IMR-90 (cell line): ENCODE measurements at regions not wholly inside any gene's neighbourhood (a gene's known extent, or its start where the extent isn't known, plus 50 kb on each side); places are given as distances from the start of the nearest gene placed in this dataset.
"Not testable (repeated sequence)": the region's sequence is repeated elsewhere in the genome, so short reads cannot be mapped to it uniquely, and the experiment has no call there.

Source experiments
- ATAC-seq: fragments of 200-7000 bp; cut with Tn5 transposase; 2 replicates; pipeline ENCODE4 v1.9.1; 2020; ENCODE audit warnings: low read depth, mild to moderate bottlenecking, moderate library complexity
- BruUV-seq: library from RNA; stranded (reverse); fragments of 400-500 nt; replicated peaks from 2 replicates; lab custom pipeline; 2021; lab: Mats Ljungman, UMichigan
- CTCF ChIA-PET: fragments of 300-600 bp; formaldehyde crosslinking; extraction: SDS; loops from one replicate; lab custom pipeline; 2021; ENCODE audit warnings: antibody characterized with exemption; lab: Yijun Ruan, JAX
- POLR2A ChIA-PET: fragments of 300-600 bp; sonication (Branson Sonifier 250); formaldehyde crosslinking; loops from one replicate; lab custom pipeline; 2022; ENCODE audit warnings: antibody characterized with exemption; ENCODE audit not compliant: unreplicated experiment; lab: Charles Lee
- DNase-seq: peaks from one replicate; pipeline ENCODE4 v3.0.0; 2013
- H2AFZ ChIP-seq: replicated peaks from 2 replicates; pipeline ENCODE3; 2013; ENCODE audit warnings: low read length, mild to moderate bottlenecking; ENCODE audit not compliant: poor library complexity
- H2AK5ac ChIP-seq: 2 replicates; pipeline ENCODE4 v1.6.1; 2013; ENCODE audit warnings: low read depth, low read length, inconsistent platforms
- H2AK9ac ChIP-seq: replicated peaks from 2 replicates; pipeline ENCODE3; 2013; ENCODE audit warnings: mild to moderate bottlenecking, low read depth, low read length, moderate library complexity; ENCODE audit not compliant: poor library complexity
- H2BK120ac ChIP-seq: 2 replicates; pipeline ENCODE4 v1.6.1; 2013; ENCODE audit warnings: low read depth, low read length, inconsistent platforms
- H2BK15ac ChIP-seq: 3 replicates; pipeline ENCODE4 v1.6.1; 2013; ENCODE audit warnings: low read depth, low read length, inconsistent platforms
- H2BK20ac ChIP-seq: 2 replicates; pipeline ENCODE4 v1.6.1; 2013; ENCODE audit warnings: low read depth, mild to moderate bottlenecking, inconsistent platforms, low read length, moderate library complexity
- H2BK5ac ChIP-seq: 2 replicates; pipeline ENCODE4 v1.6.1; 2013; ENCODE audit warnings: mild to moderate bottlenecking, low read depth, low read length, inconsistent platforms; ENCODE audit not compliant: poor library complexity, severe bottlenecking
- H3K14ac ChIP-seq: replicated peaks from 2 replicates; pipeline ENCODE4 v1.6.1; 2013; ENCODE audit warnings: low read depth, low read length, inconsistent platforms
- H3K18ac ChIP-seq: 2 replicates; pipeline ENCODE4 v1.6.1; 2013; ENCODE audit warnings: low read depth, low read length, control low read depth
- H3K23ac ChIP-seq: 2 replicates; pipeline ENCODE4 v1.6.1; 2013; ENCODE audit warnings: low read depth, low read length, inconsistent platforms
- H3K27ac ChIP-seq: 2 replicates; pipeline ENCODE4 v1.5.1; 2013; ENCODE audit warnings: mild to moderate bottlenecking, control low read depth, low read length; ENCODE audit not compliant: insufficient read depth
- H3K27me3 ChIP-seq: 2 replicates; pipeline ENCODE4 v1.6.1; 2013; ENCODE audit warnings: low read length; ENCODE audit not compliant: control insufficient read depth, insufficient read depth
- H3K36me3 ChIP-seq: 2 replicates; pipeline ENCODE4 v1.6.1; 2013; ENCODE audit warnings: low read length, mixed read lengths; ENCODE audit not compliant: control insufficient read depth, insufficient read depth
- H3K4ac ChIP-seq: 2 replicates; pipeline ENCODE4 v1.6.1; 2013; ENCODE audit warnings: low read depth, low read length, inconsistent platforms
- H3K4me1 ChIP-seq: 2 replicates; pipeline ENCODE4 v1.6.1; 2013; ENCODE audit warnings: low read length, mixed read lengths; ENCODE audit not compliant: control insufficient read depth, insufficient read depth
- H3K4me2 ChIP-seq: 2 replicates; pipeline ENCODE4 v1.6.1; 2013; ENCODE audit warnings: low read depth, mild to moderate bottlenecking, control low read depth, low read length, moderate library complexity
- H3K4me3 ChIP-seq: 2 replicates; pipeline ENCODE4 v1.5.1; 2013; ENCODE audit warnings: low read depth, mild to moderate bottlenecking, control low read depth, low read length, moderate library complexity; ENCODE audit not compliant: insufficient read depth
- H3K56ac ChIP-seq: 2 replicates; pipeline ENCODE4 v1.6.1; 2013; ENCODE audit warnings: low read length, inconsistent platforms; ENCODE audit not compliant: insufficient read depth; ENCODE audit errors: extremely low read depth
- H3K79me1 ChIP-seq, 2 experiments: 2 replicates each; pipeline ENCODE4 v1.6.1; 2013; ENCODE audit warnings: low read length in 2 of 2, inconsistent platforms in 1 of 2, low read depth in 1 of 2
- H3K9ac ChIP-seq: 2 replicates; pipeline ENCODE4 v1.6.1; 2013; ENCODE audit warnings: low read depth, low read length, control low read depth
- H3K9me1 ChIP-seq: 2 replicates; pipeline ENCODE4 v1.6.1; 2013; ENCODE audit warnings: low read length, inconsistent platforms; ENCODE audit not compliant: insufficient read depth
- H3K9me3 ChIP-seq: 2 replicates; pipeline ENCODE4 v1.6.1; 2013; ENCODE audit warnings: low read length; ENCODE audit not compliant: control insufficient read depth, insufficient read depth
- H4K20me1 ChIP-seq: 2 replicates; pipeline ENCODE4 v1.6.1; 2013; ENCODE audit warnings: low read length, inconsistent platforms; ENCODE audit not compliant: insufficient read depth
- H4K5ac ChIP-seq: 2 replicates; pipeline ENCODE4 v1.6.1; 2013; ENCODE audit warnings: mild to moderate bottlenecking, low read depth, low read length, control low read depth
- H4K8ac ChIP-seq, 2 experiments: 2 replicates each; pipeline ENCODE4 v1.6.1; 2013; ENCODE audit warnings: low read depth in 2 of 2, low read length in 2 of 2, control low read depth in 1 of 2, inconsistent platforms in 1 of 2
- H4K91ac ChIP-seq: 2 replicates; pipeline ENCODE4 v1.6.1; 2013; ENCODE audit warnings: low read depth, low read length, inconsistent platforms; ENCODE audit not compliant: insufficient read depth
- WGBS, 2 experiments: methylation state at CpG; one replicate each; pipeline versions ENCODE4 v1.1.5 to v1.1.7; 2013; ENCODE audit warnings: missing lambda C conversion rate in 2 of 2; ENCODE audit not compliant: insufficient read length in 1 of 2; ENCODE audit errors: extremely low coverage in 2 of 2; 5-methylcytosine and 5-hydroxymethylcytosine counted together
- dilution Hi-C: fragments of 300-500 bp; cut with HindIII; formaldehyde crosslinking; loops from one replicate; pipeline ENCODE4 v1.14.3; 2018; ENCODE audit warnings: low sequenced_read_pairs; ENCODE audit not compliant: unreplicated experiment
- in situ Hi-C: fragments of 300-500 bp; cut with MboI; formaldehyde crosslinking; loops from 3 replicates; pipeline ENCODE4 v1.14.3; 2019; ENCODE audit warnings: low sequenced_read_pairs, inconsistent platforms, mixed read lengths
- intact Hi-C: fragments of 100-400 bp; cut with micrococcal nuclease; formaldehyde crosslinking; loops from 2 replicates; pipeline ENCODE4 v1.10.0; 2022

GRCh38 chr4:79245200-79245940 is 80.5 kb downstream of the NAA11 start:
- not testable (repeated sequence) for BruUV-seq

More at GRCh38 chr4:79245200-79245940, 80.5 kb downstream of the NAA11 start:
- H3K4ac ChIP-seq, H3K23ac ChIP-seq, H3K14ac ChIP-seq, H3K27ac ChIP-seq, H2AK9ac ChIP-seq, H3K9ac ChIP-seq, H4K8ac ChIP-seq, H3K4me3 ChIP-seq, H3K18ac ChIP-seq, POLR2A ChIA-PET, DNase-seq, CTCF ChIA-PET, dilution Hi-C loops, H3K4me1 ChIP-seq, H3K27me3 ChIP-seq, H4K91ac ChIP-seq, H2AFZ ChIP-seq, H4K20me1 ChIP-seq, H3K4me2 ChIP-seq, H2AK5ac ChIP-seq, intact Hi-C loops, H2BK120ac ChIP-seq, H3K56ac ChIP-seq, H2BK20ac ChIP-seq, ATAC-seq, H3K9me1 ChIP-seq, H4K5ac ChIP-seq, H3K9me3 ChIP-seq, H2BK5ac ChIP-seq, H3K79me1 ChIP-seq, H2BK15ac ChIP-seq, in situ Hi-C loops, H3K36me3 ChIP-seq: not testable (repeated sequence)
- 90% methylated on average over 2 of the region's 44 CpGs; no CpG with 5 or more reads in 1 of the 2 experiments for WGBS, 2 experiments
